Naive thymus-derived CD8-positive, alpha-beta T cell (primary cell): ENCODE measurements at regions not wholly inside any gene's neighbourhood (a gene's known extent, or its start where the extent isn't known, plus 50 kb on each side); places are given as distances from the start of the nearest gene placed in this dataset.

Experiments
- ATAC-seq, 2 donors: fragments of 150-1000 bp; cut with Tn5 transposase in 1 of 2; sonication (Bioruptor Pico), chemical (Tn5 transposase) in 1 of 2; 1 replicate in 1 of 2; 2 replicates in 1 of 2; pipeline ENCODE4 v1.10.0; 2021; ENCODE audit warnings: mild to moderate bottlenecking in 2 of 2, moderate library complexity in 2 of 2
- POLR2A ChIA-PET: fragments of 350-600 bp; sonication (Branson Sonifier 250); formaldehyde crosslinking; loops from one replicate; lab custom pipeline; 2021; ENCODE audit warnings: antibody characterized with exemption; lab: Charles Lee
- DNase-seq, 10 donors: peaks; one replicate each; pipeline versions ENCODE4 v3.0.0 to v3.0.0-alpha.2; 2020 to 2022
- H3K27ac Mint-ChIP-seq, 10 donors: one replicate each; pipeline ENCODE4 v1.8.0; 2020 to 2022; ENCODE audit warnings: mild to moderate bottlenecking in 10 of 10, mixed read lengths in 10 of 10, moderate library complexity in 4 of 10, inconsistent platforms in 1 of 10
- H3K27me3 Mint-ChIP-seq, 5 donors: one replicate each; pipeline ENCODE4 v1.8.0; 2021 to 2022; ENCODE audit warnings: mixed read lengths in 5 of 5
- H3K36me3 Mint-ChIP-seq, 3 donors: one replicate each; pipeline ENCODE4 v1.8.0; 2020 to 2022; ENCODE audit warnings: mixed read lengths in 3 of 3, mild to moderate bottlenecking in 2 of 3, inconsistent platforms in 1 of 3
- H3K4me1 Mint-ChIP-seq, 4 donors: one replicate each; pipeline ENCODE4 v1.8.0; 2021 to 2022; ENCODE audit warnings: mixed read lengths in 4 of 4
- H3K4me3 Mint-ChIP-seq, 10 donors: one replicate each; pipeline ENCODE4 v1.8.0; 2020 to 2022; ENCODE audit warnings: mild to moderate bottlenecking in 10 of 10, mixed read lengths in 10 of 10, moderate library complexity in 6 of 10, inconsistent platforms in 1 of 10
- H3K9me3 Mint-ChIP-seq, 9 donors: one replicate each; pipeline ENCODE4 v1.8.0; 2020 to 2022; ENCODE audit warnings: mixed read lengths in 9 of 9, mild to moderate bottlenecking in 3 of 9, inconsistent platforms in 1 of 9, moderate library complexity in 1 of 9

DNA sequence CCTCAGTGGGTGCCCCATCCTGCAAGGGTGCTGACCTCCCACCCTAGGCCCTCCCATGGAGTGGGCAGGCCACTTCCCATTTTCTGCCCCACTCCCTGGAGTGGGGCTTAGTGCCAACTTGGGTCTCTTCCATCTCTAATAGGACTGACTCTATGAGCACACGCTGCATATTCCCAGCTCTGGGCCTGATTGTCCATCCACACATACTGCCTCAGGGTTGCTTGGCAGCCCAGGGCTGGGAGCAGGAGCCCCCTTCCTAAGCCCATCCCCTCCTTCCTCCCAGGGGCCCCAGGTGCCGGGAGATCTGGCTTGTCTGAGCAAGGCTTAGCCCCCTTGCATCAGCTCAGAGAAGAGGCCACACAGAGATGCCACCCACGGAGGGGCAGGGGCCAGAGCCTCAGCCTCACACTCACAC, 55.1 kb downstream of the PJA1 start:
- no peak for DNase-seq
- H3K9me3 Mint-ChIP-seq, result no peaks in the 10 kb centered on the region

DNA sequence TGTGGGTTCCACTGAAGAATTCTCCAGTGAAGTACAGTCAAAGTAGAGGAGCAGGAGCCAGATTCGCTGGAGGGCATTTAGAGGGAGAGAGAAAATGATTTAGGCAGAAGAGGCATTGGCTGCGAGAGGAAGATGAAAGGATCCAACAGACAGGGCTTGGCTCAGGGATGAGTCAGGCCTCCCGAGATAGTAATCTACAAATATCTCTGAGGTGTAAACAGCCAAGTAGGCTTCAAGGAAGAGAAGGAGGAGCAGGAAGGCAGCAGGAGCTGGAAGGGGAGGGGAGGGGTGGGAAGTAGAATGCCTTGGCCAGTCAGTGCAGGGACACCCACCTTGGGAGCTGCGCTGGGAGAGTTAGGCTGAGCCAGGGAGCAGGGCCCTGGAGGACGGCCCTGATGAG, 55.5 kb downstream of the PJA1 start:
- ATAC-seq (no peak), DNase-seq (no peak)
- H3K4me3 Mint-ChIP-seq, result no peak overlapping the region
- H3K27ac Mint-ChIP-seq, result no peak overlapping the region
- POLR2A ChIA-PET, result no interaction called here
- no peaks in the 10 kb centered on the region for H3K36me3 Mint-ChIP-seq
- H3K27me3 Mint-ChIP-seq, result peaks cover 0 to 6% (median 0%) of the 10 kb centered on the region in 5 donors
- H3K9me3 Mint-ChIP-seq, result no peaks in the 10 kb centered on the region
- H3K4me1 Mint-ChIP-seq, result no peaks in the 10 kb centered on the region

More for the DNA sequence above, 55.1 kb downstream of the PJA1 start:
- H3K36me3 Mint-ChIP-seq, result no peaks in the 10 kb centered on the region
- H3K27ac Mint-ChIP-seq, result no peak overlapping the region
- ATAC-seq, result no peak
- POLR2A ChIA-PET, result no interaction called here
- no peaks in the 10 kb centered on the region for H3K4me1 Mint-ChIP-seq
- peaks cover 0 to 6% (median 0%) of the 10 kb centered on the region in 5 donors for H3K27me3 Mint-ChIP-seq
- H3K4me3 Mint-ChIP-seq, result no peak overlapping the region

GRCh38 chrX:69109036-69109663, 56.1 kb downstream of the PJA1 start:
- peaks cover 0 to 6% (median 0%) of the 10 kb centered on the region in 5 donors for H3K27me3 Mint-ChIP-seq

DNA sequence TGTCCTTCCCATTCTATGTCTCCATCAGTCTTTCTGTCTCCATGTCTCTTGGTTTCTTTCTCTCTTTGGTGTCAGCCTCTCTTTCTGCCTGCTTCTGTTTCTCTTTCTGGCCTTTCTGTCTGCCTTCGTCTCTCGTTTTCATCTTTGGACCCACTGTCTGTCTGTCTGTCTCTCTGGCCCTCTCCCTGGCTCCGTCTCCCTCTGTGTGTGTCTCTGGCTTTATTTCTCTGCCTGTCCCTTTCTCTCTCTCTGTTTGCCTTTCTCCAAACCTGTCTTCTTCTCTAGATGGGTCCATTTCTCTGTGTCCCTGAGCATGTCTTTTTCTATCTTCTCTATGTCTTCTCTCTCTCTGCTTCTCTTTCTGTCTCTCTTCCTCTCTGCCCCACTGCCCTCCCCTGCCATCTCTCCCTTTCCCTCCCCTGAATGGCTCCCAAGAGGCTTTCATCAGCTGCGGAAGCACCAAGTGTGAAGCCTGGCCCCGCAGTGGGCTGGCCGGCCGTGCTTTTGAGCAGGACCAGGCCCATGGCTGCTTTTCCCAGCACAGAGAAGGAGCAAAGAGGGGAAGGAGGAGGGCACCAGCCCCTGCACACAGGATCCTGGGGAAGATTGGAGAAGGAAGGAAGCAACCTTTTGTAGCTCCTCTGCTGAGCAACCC, 57.4 kb downstream of the PJA1 start:
- ATAC-seq (no peak), DNase-seq (no peak)
- H3K36me3 Mint-ChIP-seq, result no peaks in the 10 kb centered on the region
- H3K27me3 Mint-ChIP-seq, result peaks cover 0 to 6% (median 0%) of the 10 kb centered on the region in 5 donors
- H3K4me3 Mint-ChIP-seq, result no peak overlapping the region
- POLR2A ChIA-PET, result no interaction called here
- no peaks in the 10 kb centered on the region for H3K4me1 Mint-ChIP-seq
- H3K9me3 Mint-ChIP-seq, result no peaks in the 10 kb centered on the region
- H3K27ac Mint-ChIP-seq, result peak overlapping the region in 2 of 10 donors; percentile 7 to 70

More at GRCh38 chrX:69109036-69109663, 56.1 kb downstream of the PJA1 start:
- no peaks in the 10 kb centered on the region for H3K4me1 Mint-ChIP-seq
- no peaks in the 10 kb centered on the region for H3K9me3 Mint-ChIP-seq
- no peak overlapping the region for H3K27ac Mint-ChIP-seq
- no peak for DNase-seq
- ATAC-seq, result no peak
- H3K36me3 Mint-ChIP-seq, result no peaks in the 10 kb centered on the region
- POLR2A ChIA-PET, result no interaction called here
- no peak overlapping the region for H3K4me3 Mint-ChIP-seq

GRCh38 chrX:69107231-69107739, 58.0 kb downstream of the PJA1 start:
- no peak overlapping the region for H3K4me3 Mint-ChIP-seq
- H3K9me3 Mint-ChIP-seq, result no peaks in the 10 kb centered on the region
- DNase-seq (no peak), ATAC-seq (no peak)
- POLR2A ChIA-PET, result no interaction called here
- no peak overlapping the region for H3K27ac Mint-ChIP-seq
- H3K27me3 Mint-ChIP-seq, result peaks cover 0 to 6% (median 0%) of the 10 kb centered on the region in 5 donors
- H3K4me1 Mint-ChIP-seq, result no peaks in the 10 kb centered on the region
- no peaks in the 10 kb centered on the region for H3K36me3 Mint-ChIP-seq

GRCh38 chrX:69104756-69105434, 60.4 kb downstream of the PJA1 start:
- POLR2A ChIA-PET, result no interaction called here
- no peak overlapping the region for H3K4me3 Mint-ChIP-seq
- DNase-seq, result no peak
- no peak for ATAC-seq
- H3K9me3 Mint-ChIP-seq, result no peaks in the 10 kb centered on the region
- no peak overlapping the region for H3K27ac Mint-ChIP-seq
- no peaks in the 10 kb centered on the region for H3K36me3 Mint-ChIP-seq
- H3K4me1 Mint-ChIP-seq, result no peaks in the 10 kb centered on the region
- H3K27me3 Mint-ChIP-seq, result peaks cover 0 to 6% (median 0%) of the 10 kb centered on the region in 5 donors

GRCh38 chrX:69103539-69103938, 61.7 kb downstream of the PJA1 start:
- no peak for ATAC-seq
- no peaks in the 10 kb centered on the region for H3K9me3 Mint-ChIP-seq
- H3K36me3 Mint-ChIP-seq, result no peaks in the 10 kb centered on the region
- no peaks in the 10 kb centered on the region for H3K4me1 Mint-ChIP-seq
- H3K4me3 Mint-ChIP-seq, result no peak overlapping the region
- H3K27ac Mint-ChIP-seq, result no peak overlapping the region
- POLR2A ChIA-PET, result no interaction called here
- DNase-seq, result no peak
- peaks cover 0 to 6% (median 0%) of the 10 kb centered on the region in 5 donors for H3K27me3 Mint-ChIP-seq

- ATAC-seq (no peak), DNase-seq (no peak)
- Mint-ChIP-seq H3K4me3 (no peak overlapping the region), H3K27me3 (peaks cover 0 to 2% (median 0%) of the 10 kb centered on the region in 5 donors), H3K9me3 (no peaks in the 10 kb centered on the region), H3K27ac (peak overlapping the region in 1 of 10 donors; percentile 51), H3K4me1 (no peaks in the 10 kb centered on the region), H3K36me3 (no peaks in the 10 kb centered on the region)
- POLR2A ChIA-PET, result no interaction called here
These were observed 62.5 kb downstream of the PJA1 start for GRCh38 chrX:69102612-69103194.

- POLR2A ChIA-PET, result no interaction called here
- ATAC-seq (no peak), DNase-seq (no peak)
- Mint-ChIP-seq H3K4me3 (no peak overlapping the region), H3K9me3 (no peaks in the 10 kb centered on the region), H3K27ac (no peak overlapping the region), H3K27me3 (no peaks in the 10 kb centered on the region), H3K36me3 (no peaks in the 10 kb centered on the region), H3K4me1 (no peaks in the 10 kb centered on the region)
These were observed 63.5 kb downstream of the PJA1 start for GRCh38 chrX:69101683-69102251.

- no peak for ATAC-seq
- Mint-ChIP-seq H3K36me3 (no peaks in the 10 kb centered on the region), H3K27me3 (no peaks in the 10 kb centered on the region), H3K27ac (no peak overlapping the region), H3K4me3 (no peak overlapping the region), H3K4me1 (no peaks in the 10 kb centered on the region), H3K9me3 (no peaks in the 10 kb centered on the region)
- POLR2A ChIA-PET, result no interaction called here
- no peak for DNase-seq
These were observed 64.8 kb downstream of the PJA1 start for GRCh38 chrX:69100478-69100877.

- H3K36me3 Mint-ChIP-seq, result no peaks in the 10 kb centered on the region
- ATAC-seq (no peak), DNase-seq (no peak)
- no peak overlapping the region for H3K4me3 Mint-ChIP-seq
- H3K27ac Mint-ChIP-seq, result no peak overlapping the region
- POLR2A ChIA-PET, result no interaction called here
- no peaks in the 10 kb centered on the region for H3K9me3 Mint-ChIP-seq
- H3K4me1 Mint-ChIP-seq, result no peaks in the 10 kb centered on the region
- no peaks in the 10 kb centered on the region for H3K27me3 Mint-ChIP-seq
These were observed 67.6 kb downstream of the PJA1 start for GRCh38 chrX:69097451-69098236.

GRCh38 chrX:69096963-69097362, 68.3 kb downstream of the PJA1 start:
- Mint-ChIP-seq H3K27me3 (no peaks in the 10 kb centered on the region), H3K9me3 (no peaks in the 10 kb centered on the region), H3K27ac (no peak overlapping the region), H3K4me3 (no peak overlapping the region), H3K4me1 (no peaks in the 10 kb centered on the region), H3K36me3 (no peaks in the 10 kb centered on the region)
- ATAC-seq (no peak), DNase-seq (no peak)
- POLR2A ChIA-PET, result no interaction called here
